Spleen (tissue), 7 donors: ENCODE measurements at regions not wholly inside any gene's neighbourhood (a gene's known extent, or its start where the extent isn't known, plus 50 kb on each side); places are given as distances from the start of the nearest gene placed in this dataset.

ENCODE experiments used
- CTCF ChIP-seq, 11 experiments: fragments of 200-600 bp in 7 of 11; fragments of 450-650 bp in 4 of 11; sonication (generic) in 4 of 11; IDR thresholded peaks in 8 of 11; conservative IDR thresholded peaks in 3 of 11; 1 replicate in 7 of 11; 2 replicates in 4 of 11; pipeline versions ENCODE4 v1.4.0 to v1.8.0; 2016 to 2021; ENCODE audit warnings: antibody characterized with exemption in 11 of 11, inconsistent platforms in 4 of 11, mild to moderate bottlenecking in 1 of 11
- POLR2AphosphoS5 ChIP-seq, 3 donors: sonication (generic); formaldehyde crosslinking; IDR thresholded peaks; one replicate each; pipeline ENCODE4 v1.5.1; 2017; ENCODE audit warnings: antibody characterized with exemption in 3 of 3
- donor health status: DM: no; HTN: no; CAD: no; lungs with moderate emphysema.
- donor health status: DM: no; HTN: no; CAD: no.
- donor health status: DM: no; HTN: no; CAD: no.

GRCh38 chr3:71917545-71917944, 132.6 kb upstream of the PROK2 start:
- TF ChIP-seq POLR2AphosphoS5 (IDR thresholded peaks at IDR 0.05) = no peak
- TF ChIP-seq CTCF (IDR thresholded peaks at IDR 0.05 in 8 of 11, conservative IDR thresholded peaks at IDR 0.05 in 3 of 11) = no peak
